ENCODE measurements at regions not wholly inside any gene's neighbourhood (a gene's known extent, or its start where the extent isn't known, plus 50 kb on each side); places are given as distances from the start of the nearest gene placed in this dataset.
"Not testable (repeated sequence)": the region's sequence is repeated elsewhere in the genome, so short reads cannot be mapped to it uniquely, and the experiment has no call there.

- no peaks in the 10 kb centered on the region for H3K36me3 ChIP-seq
- TF ChIP-seq, protein P1, sequence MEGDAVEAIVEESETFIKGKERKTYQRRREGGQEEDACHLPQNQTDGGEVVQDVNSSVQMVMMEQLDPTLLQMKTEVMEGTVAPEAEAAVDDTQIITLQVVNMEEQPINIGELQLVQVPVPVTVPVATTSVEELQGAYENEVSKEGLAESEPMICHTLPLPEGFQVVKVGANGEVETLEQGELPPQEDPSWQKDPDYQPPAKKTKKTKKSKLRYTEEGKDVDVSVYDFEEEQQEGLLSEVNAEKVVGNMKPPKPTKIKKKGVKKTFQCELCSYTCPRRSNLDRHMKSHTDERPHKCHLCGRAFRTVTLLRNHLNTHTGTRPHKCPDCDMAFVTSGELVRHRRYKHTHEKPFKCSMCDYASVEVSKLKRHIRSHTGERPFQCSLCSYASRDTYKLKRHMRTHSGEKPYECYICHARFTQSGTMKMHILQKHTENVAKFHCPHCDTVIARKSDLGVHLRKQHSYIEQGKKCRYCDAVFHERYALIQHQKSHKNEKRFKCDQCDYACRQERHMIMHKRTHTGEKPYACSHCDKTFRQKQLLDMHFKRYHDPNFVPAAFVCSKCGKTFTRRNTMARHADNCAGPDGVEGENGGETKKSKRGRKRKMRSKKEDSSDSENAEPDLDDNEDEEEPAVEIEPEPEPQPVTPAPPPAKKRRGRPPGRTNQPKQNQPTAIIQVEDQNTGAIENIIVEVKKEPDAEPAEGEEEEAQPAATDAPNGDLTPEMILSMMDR (IDR thresholded peaks at IDR 0.05), result no peak
- no peaks in the 10 kb centered on the region for H3K27me3 ChIP-seq
- H3K9me3 ChIP-seq, result peaks cover 5% of the 10 kb centered on the region
- no peak overlapping the region for H3K27ac ChIP-seq
- no peaks in the 10 kb centered on the region for H3K4me1 ChIP-seq (ENCODE audit: control insufficient read depth in 1 of 2, insufficient read depth in 1 of 2, low read depth in 1 of 2, low read length in 1 of 2)
- no peak overlapping the region for H3K4me3 ChIP-seq (ENCODE audit: low read depth in 1 of 2, low read length in 1 of 2)
Measured at GRCh38 chr6:169859401-169859977, 108.1 kb downstream of the ERMARD start.

GRCh38 chr6:169858935-169859351, 107.5 kb downstream of the ERMARD start:
- Histone ChIP-seq H3K36me3 (no peaks in the 10 kb centered on the region), H3K27ac (no peak overlapping the region), H3K4me1 (ENCODE audit: control insufficient read depth in 1 of 2, insufficient read depth in 1 of 2, low read depth in 1 of 2, low read length in 1 of 2) (no peaks in the 10 kb centered on the region), H3K4me3 (ENCODE audit: low read depth in 1 of 2, low read length in 1 of 2) (no peak overlapping the region), H3K27me3 (no peaks in the 10 kb centered on the region), H3K9me3 (peaks cover 5% of the 10 kb centered on the region)
- TF ChIP-seq, protein P1 (IDR thresholded peaks at IDR 0.05), result no peak

DNA sequence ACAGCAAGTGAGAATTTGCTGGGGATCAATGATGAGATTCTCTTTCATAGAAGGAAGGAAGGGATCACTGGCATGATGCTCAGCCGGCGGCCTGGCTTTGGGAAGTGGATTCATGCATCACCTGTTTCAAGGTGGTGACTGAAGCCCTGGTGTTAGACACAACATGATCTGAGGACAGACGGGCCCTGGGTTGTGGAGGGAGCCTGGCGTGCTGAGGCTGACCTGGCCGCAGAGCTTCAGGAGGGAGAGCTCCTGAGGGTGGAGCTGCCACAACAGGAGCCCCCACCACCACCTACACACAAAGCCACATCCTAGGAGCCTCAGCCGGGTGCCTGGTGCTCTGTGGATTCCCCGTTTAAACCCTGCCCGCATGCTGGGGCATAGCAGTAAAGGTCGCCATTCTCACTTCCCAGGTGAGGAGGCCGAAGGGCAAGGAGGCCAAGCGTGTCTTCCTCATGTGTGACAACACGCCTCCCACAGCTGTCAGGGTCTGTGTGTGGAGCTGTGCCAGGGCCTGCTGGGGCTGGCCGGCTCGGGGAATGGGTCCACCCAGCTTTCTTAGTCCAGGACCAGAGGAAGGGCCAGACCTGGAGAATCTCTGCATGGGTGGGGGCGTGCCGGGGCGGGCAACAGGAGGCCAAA, 107.0 kb downstream of the ERMARD start:
- Histone ChIP-seq H3K36me3 (no peaks in the 10 kb centered on the region), H3K4me1 (ENCODE audit: control insufficient read depth in 1 of 2, insufficient read depth in 1 of 2, low read depth in 1 of 2, low read length in 1 of 2) (no peaks in the 10 kb centered on the region), H3K9me3 (peaks cover 5% of the 10 kb centered on the region), H3K27me3 (no peaks in the 10 kb centered on the region), H3K27ac (no peak overlapping the region), H3K4me3 (ENCODE audit: low read depth in 1 of 2, low read length in 1 of 2) (no peak overlapping the region)
- TF ChIP-seq, protein P1 (IDR thresholded peaks at IDR 0.05), result no peak

DNA sequence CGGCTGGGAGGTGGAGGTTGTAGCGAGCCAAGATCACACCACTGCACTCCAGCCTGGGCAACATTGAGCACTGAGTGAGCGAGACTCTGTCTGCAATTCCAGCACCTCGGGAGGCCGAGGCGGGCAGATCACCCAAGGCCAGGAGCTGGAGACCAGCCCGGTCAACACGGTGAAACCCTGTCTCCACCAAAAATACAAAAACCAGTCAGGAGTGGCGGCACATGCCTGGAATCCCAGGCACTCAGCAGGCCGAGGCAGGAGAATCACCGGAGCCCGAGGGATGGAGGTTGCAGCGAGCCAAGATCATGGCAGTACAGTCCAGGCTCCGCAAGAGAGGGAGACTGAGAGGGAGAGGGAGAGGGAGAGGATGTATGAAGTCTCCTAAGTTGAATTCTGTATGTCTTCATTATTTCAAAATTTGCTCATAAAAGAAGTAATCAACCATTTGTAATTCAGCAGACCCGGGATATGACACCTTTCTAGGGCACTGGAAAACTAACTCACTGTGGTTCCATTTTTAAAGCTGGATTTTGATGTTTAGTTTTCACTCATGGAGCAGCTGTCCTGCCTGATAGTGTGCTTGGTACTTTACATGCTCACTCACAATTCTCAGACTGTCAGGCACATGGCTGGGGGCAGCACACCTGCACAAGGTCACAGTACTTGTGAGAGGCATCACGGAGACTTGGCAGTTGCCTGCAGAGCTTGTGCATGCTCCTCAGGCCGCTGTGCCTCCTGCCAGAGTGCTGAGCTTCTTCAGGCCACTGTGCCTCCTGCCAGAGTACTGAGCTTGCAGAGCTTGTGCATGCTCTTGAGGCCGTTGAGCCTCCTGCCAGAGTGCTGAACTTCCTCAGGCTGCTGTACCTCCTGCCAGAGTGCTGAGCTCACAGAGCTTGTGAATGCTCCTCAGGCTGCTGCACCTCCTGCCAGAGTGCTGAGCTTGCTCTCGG, 106.2 kb downstream of the ERMARD start:
- TF ChIP-seq, protein P1 (IDR thresholded peaks at IDR 0.05), result no peak
- no peaks in the 10 kb centered on the region for H3K4me1 ChIP-seq (ENCODE audit: control insufficient read depth in 1 of 2, insufficient read depth in 1 of 2, low read depth in 1 of 2, low read length in 1 of 2)
- H3K36me3 ChIP-seq, result no peaks in the 10 kb centered on the region
- no peak overlapping the region for H3K27ac ChIP-seq
- H3K4me3 ChIP-seq (ENCODE audit: low read depth in 1 of 2, low read length in 1 of 2), result no peak overlapping the region
- H3K27me3 ChIP-seq, result no peaks in the 10 kb centered on the region
- H3K9me3 ChIP-seq, result peaks cover 5% of the 10 kb centered on the region

GRCh38 chr6:169856442-169857342, 105.3 kb downstream of the ERMARD start:
- not testable (repeated sequence) for H3K4me1 ChIP-seq (ENCODE audit: control insufficient read depth in 1 of 2, insufficient read depth in 1 of 2, low read depth in 1 of 2, low read length in 1 of 2); H3K36me3 ChIP-seq; H3K27me3 ChIP-seq; H3K27ac ChIP-seq; H3K4me3 ChIP-seq (ENCODE audit: low read depth in 1 of 2, low read length in 1 of 2); H3K9me3 ChIP-seq
